Activated effector memory CD4-positive, alpha-beta T cell treated with Interleukin-2 at 50 U/mL for 16 hours (primary cell): ENCODE measurements at regions not wholly inside any gene's neighbourhood (a gene's known extent, or its start where the extent isn't known, plus 50 kb on each side); places are given as distances from the start of the nearest gene placed in this dataset.
"Not testable (repeated sequence)": the region's sequence is repeated elsewhere in the genome, so short reads cannot be mapped to it uniquely, and the experiment has no call there.

Experiments
- DNase-seq: peaks from one replicate; pipeline ENCODE4 v3.0.0-alpha.2; 2020

GRCh38 chr13:31385540-31385939, 185.8 kb downstream of the B3GLCT start:
- DNase-seq, result no peak

DNA sequence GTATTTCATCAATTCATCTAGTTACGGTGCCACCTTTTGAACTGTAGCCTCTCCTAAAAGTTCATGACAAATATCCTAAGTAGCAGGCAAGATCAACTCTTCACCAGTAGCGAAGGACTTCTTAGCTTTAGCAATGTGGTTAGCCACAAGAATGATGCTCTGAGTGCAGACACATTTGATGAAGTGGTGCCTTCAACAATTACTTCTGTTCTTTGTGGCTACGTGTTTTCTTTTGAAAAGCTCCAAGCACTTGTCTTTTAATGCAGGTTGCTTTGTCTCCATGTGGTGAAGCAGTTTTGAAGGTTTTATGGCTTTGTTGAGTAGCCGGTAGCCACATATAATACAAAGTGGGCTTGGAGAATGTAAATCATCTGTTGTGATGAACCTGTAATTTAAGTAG, 194.7 kb downstream of the B3GLCT start:
- no peak for DNase-seq

DNA sequence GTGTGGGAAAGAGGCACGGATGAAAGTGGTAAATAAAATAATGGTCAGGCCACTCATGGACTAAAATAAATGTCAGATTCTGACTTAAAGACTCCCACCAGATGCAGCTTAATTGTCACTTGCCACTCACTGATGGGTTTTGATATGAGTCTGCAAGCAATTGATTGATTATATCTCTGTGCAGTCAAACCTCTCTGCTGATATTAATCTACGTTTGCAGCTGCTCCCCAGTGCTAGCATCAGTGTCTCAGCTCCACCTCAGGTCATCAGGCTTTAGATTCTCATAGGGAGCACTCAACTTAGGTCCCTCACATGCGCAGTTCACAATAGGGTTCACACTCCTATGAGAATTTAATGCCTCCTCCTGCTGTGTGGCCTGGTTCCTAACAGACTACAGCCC, 195.3 kb downstream of the B3GLCT start:
- no peak for DNase-seq

GRCh38 chr13:31399690-31400089, 199.9 kb downstream of the B3GLCT start:
- no peak for DNase-seq

DNA sequence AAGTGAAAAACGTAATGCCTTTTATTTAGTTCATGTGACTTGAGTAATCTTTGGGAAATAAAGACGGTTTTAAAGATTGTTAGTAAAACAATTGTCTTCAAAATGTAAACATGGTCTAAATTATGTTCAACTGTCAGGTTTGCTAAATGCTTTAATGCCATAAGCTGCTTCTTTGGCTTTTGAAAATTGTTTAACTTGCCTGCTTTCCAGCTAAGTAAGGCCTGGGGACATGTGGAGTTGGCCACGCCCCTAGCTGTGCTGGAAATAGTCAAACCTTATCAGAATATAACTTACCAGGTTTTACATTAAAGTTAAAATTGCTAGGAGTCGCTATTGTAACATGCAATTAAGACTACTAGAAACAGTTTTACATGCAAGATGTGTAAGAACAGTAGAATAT, 203.9 kb downstream of the B3GLCT start:
- DNase-seq, result not testable (repeated sequence)

GRCh38 chr13:31408927-31409326, 209.2 kb downstream of the B3GLCT start:
- DNase-seq, result no peak

GRCh38 chr13:31409678-31410356, 210.0 kb downstream of the B3GLCT start:
- no peak for DNase-seq

GRCh38 chr13:31413516-31413915, 213.7 kb downstream of the B3GLCT start:
- no peak for DNase-seq

- no peak for DNase-seq
Measured at GRCh38 chr13:31416066-31416465, 216.3 kb downstream of the B3GLCT start.

- no peak for DNase-seq
Measured at GRCh38 chr13:31418186-31418585, 218.4 kb downstream of the B3GLCT start.

DNA sequence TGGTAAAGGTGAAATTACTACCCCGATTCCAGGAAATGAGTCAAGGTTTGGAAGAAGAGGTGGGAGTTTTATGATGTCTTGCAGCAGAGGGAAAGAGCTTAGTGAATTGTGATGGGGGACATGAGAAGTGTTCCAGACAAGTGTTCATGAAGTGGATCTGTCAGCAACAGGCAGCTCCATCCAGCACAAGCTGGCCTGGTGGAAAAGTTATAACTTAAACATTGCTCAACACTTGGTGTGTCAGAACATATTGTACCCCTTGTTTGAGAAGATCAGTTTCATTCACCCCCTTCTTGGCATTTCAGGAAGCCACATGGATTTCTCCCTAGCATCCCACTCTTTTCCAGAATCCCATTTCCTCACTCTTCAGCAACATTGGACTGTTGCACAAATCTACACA, 222.0 kb downstream of the B3GLCT start:
- no peak for DNase-seq

DNA sequence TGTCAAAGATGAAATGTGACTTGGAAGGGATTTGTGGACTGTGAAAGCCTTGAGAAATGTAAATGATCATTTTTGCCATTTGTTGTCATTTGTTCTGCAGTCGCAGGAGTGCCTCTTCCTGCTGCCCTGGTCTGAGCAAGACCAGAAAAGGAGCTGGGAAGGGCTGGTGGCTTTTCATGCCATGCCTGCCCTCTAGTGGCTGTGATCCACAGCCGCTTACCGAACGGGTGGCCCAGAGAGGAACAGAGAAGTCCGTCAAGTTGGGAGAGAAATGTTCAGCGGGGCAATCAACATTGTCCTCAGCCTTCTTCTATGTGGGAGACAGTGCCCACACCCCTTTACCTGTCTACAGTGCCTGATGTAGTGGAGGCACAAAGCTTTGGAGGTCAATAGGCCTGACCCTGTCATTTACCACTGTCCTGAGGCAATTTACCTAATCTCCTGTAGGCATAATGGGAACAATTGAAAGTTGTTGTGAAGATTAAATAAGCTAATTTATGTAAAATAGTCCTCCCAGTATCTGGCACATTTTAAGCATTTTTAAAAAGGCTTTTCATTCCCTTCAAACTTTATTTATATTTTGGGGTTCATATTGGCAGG, 224.5 kb downstream of the B3GLCT start:
- DNase-seq, result peak; percentile 35

DNA sequence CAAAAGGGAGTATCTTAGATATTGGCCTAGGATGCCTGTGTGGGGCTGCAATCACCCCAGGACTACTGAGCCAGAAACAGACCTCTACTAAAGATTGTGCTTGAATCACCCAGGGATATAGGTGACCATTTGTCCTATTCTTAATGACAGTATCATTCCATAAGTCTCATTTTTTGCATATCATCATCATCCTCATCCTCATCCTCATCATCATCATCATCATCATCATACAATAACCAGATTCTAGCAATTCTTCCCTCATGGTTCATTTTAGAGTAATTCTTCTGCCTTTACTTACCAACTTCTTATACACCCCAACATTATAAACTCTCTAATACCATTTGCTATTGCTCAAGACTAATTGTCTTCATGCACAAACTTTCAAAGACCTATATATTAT, 226.6 kb downstream of the B3GLCT start:
- no peak for DNase-seq

GRCh38 chr13:31427151-31428100, 227.7 kb downstream of the B3GLCT start:
- no peak for DNase-seq

DNA sequence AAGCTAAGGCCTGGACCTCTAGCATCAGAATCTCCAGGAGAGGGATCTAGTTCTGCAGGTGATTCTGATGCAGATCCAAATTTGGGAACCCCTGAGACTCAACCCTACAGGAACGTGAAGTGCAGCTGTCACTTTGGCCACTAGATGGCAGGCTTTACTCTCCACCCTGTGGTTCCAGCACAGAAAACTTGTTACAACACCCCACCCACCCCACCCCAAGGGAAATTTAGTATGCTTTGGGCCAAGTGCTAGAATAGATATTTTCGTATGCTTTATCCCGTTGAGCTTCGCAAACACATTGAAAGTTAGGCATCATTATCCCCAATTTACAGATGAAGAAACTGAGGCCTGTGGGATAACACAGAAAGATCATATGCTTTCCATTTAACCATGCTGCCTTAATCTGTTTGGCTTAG, 232.0 kb downstream of the B3GLCT start:
- peak; percentile 16 for DNase-seq

DNA sequence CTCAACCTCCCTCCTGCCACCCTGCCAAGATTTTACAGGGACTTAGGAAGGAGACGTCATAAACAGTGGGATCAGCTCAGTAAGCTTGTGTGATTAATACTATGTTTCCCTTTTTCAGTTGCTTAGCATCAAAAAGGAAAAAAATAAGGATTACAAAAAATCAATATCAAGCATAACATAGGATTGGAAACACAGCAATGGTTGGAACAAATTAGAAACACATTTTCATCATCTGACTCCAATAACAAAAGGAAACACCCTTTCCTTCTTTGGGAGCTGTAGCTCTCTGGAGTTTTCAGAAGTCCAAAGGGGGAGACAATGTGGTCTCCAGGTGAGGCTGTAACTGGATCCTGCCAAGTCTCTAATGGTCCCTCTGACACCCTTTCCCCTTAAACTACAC, 233.4 kb downstream of the B3GLCT start:
- DNase-seq, result no peak

GRCh38 chr13:31433746-31434145, 234.0 kb downstream of the B3GLCT start:
- no peak for DNase-seq

DNA sequence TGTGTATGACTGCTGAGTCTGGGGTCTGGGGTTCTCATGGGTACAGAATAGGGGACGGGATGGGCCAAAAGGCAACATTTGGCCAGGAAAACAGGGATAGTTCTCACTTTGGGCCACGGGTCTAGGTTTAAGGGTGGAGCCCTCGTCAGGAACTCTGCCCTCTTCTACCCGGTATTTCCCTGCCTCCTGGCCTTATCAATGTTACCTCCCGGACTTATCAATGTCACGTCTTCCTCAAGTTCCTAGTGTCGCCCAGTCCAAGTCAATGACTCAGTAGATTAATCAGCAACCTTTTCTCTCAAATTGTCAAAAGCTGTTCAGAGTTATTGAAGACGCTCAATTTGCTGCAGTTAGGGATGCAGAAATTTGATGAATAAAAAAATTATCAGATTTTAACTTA, 234.8 kb downstream of the B3GLCT start:
- no peak for DNase-seq

DNA sequence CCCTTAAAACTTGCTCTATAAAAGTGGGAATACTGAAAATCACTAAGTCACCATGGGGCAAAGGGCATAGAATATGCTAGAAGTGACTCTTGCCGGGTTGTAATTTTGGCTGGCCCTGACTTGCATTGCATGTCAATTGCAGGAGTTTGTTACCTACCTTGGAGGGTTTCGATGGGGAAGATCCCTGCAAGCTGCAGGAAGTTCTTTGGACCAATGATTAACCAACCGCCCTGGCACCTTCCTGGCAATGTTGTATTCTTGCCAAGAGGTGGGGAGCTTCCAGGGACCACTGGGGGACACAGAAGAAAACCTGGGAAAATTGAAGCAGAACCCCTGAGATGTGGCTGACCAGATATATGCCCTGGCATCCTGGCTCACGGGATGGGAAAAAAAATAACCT, 235.8 kb downstream of the B3GLCT start:
- DNase-seq, result no peak

DNA sequence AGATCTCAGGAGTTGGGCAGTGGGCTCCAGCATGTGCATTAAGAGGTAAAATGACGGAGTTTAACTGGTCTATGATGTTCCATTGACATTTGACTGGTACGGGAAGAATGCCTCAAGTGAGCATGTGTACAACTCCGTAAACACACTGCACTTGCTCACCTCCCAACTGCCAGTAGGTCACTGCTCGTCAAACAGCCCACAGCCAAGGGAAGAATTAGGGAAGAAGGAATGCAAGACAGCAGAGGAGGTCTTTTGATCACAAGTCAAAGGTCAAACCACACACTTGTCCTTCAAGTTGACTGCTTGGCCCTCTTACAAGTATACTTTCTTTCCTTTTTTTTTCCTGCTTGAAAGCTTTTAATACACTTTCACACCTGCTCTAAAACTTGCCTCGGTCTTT, 236.7 kb downstream of the B3GLCT start:
- no peak for DNase-seq

DNA sequence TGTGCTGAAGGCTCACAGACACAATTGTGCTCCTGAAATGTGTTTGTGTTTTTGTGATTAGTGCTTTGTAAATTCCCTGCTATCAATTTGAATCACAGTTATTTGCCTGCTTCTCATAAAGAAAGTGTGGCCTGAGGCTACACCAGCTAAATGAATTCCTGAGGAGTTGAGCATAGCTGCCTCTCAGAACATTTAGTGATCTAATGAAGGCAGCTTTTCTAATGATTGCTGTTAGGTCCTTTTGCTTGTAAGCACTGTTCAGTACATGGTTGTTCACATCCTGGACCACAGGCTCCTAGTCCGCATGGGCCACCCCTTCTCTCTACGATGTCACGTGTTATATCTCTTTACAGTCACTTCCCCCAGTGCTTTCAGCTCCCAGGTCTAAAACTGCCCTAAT, 238.2 kb downstream of the B3GLCT start:
- no peak for DNase-seq

DNA sequence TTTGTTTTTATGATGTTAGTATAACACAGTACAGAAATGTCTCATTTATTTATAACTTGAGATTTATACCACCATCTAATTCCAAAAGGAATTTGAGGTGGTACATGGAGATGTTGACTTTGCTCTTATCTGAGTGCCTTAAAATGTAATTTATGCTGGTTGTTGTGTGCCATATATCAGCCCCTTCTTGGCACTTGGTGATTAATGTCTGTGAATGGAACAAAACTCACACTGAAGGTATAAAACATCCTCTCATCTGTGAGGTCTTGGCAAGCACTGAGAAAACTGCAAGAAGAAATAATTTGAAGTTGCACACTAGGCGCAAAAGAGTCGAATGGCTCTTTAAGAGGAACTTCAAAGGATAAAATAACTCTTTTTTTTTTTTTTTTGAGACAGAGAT, 240.4 kb downstream of the B3GLCT start:
- no peak for DNase-seq

DNA sequence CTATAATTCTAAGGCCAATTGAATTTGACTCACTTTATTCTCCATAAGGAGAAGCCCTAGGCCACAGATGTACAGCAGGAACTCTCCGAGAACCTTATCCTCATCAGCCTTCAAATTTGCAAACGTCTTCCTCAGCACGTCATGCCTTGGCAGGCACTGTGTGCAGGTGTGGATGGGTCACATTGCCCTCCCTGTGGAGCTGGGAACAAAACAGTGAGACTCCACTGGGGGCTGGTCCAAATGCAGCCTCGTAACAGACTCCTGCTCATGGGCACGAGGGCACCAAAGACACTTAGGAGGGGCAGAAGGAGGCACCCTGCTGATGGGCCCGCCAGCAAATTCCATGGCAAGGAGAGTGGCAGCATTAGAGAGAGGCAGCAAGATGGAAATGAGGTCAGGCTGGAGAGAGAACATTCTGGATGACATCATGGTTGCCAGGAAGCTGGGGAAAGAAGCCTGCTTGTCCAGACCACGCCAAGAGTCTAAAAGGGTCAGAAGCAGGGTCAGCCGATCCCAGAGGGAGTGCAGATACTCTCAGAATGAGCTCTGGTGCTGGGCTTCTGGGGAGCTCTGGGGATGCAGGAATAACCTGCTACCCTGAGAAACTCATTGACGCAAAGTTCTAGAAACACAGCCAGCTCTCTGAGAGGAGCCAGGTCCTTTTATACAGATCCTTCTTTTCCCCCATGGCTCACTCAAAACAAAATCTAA, 242.2 kb downstream of the B3GLCT start:
- no peak for DNase-seq
